ENCODE measurements at regions not wholly inside any gene's neighbourhood (a gene's known extent, or its start where the extent isn't known, plus 50 kb on each side); places are given as distances from the start of the nearest gene placed in this dataset.

DNA sequence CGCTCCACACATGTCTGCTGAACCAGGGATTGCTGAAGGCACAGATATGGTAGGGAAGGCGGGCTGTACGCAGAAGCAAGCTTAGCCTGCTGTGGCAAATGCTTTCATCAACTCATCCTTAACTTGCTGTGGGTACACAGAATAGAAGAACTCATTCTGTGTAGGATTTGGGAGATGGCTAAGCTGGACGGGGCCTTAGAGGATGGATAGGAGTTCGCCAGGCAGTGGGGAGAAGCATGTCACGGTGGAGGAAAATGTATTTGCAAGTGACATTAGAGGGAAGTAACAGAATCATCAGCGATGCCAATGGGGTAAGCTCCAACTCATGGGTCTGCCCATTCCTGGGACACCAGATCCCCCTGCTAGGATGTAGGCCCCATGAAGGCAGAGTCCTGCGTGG lies 96.7 kb upstream of the SMIM21 start:
- Mint-ChIP-seq H3K4me3 (no peak overlapping the region), H3K9me3 (no peaks in the 10 kb centered on the region), H3K27me3 (peaks cover 8% of the 10 kb centered on the region), H3K36me3 (ENCODE audit: low read depth) (no peaks in the 10 kb centered on the region), H3K27ac (no peak overlapping the region), H3K4me1 (no peaks in the 10 kb centered on the region)
- POLR2A ChIA-PET = no interaction called here
- CTCF ChIA-PET = no interaction called here
- no peak for DNase-seq

- Mint-ChIP-seq H3K4me1 (no peaks in the 10 kb centered on the region), H3K9me3 (no peaks in the 10 kb centered on the region), H3K27ac (no peak overlapping the region), H3K36me3 (ENCODE audit: low read depth) (no peaks in the 10 kb centered on the region), H3K27me3 (peaks cover 8% of the 10 kb centered on the region), H3K4me3 (no peak overlapping the region)
- ChIA-PET CTCF (no interaction called here), POLR2A (no interaction called here)
- no peak for DNase-seq
These were observed 94.3 kb upstream of the SMIM21 start for GRCh38 chr18:75521816-75522215.

GRCh38 chr18:75518007-75518406 lies 90.5 kb upstream of the SMIM21 start:
- no peak for DNase-seq
- ChIA-PET CTCF (no interaction called here), POLR2A (no interaction called here)
- Mint-ChIP-seq H3K27ac (no peak overlapping the region), H3K4me1 (no peaks in the 10 kb centered on the region), H3K9me3 (no peaks in the 10 kb centered on the region), H3K27me3 (peaks cover 8% of the 10 kb centered on the region), H3K36me3 (ENCODE audit: low read depth) (no peaks in the 10 kb centered on the region), H3K4me3 (no peak overlapping the region)

- CTCF ChIA-PET = no interaction called here
- Mint-ChIP-seq H3K4me3 (no peak overlapping the region), H3K4me1 (no peaks in the 10 kb centered on the region), H3K9me3 (peaks cover 4% of the 10 kb centered on the region), H3K27me3 (peaks cover 6% of the 10 kb centered on the region), H3K27ac (no peak overlapping the region), H3K36me3 (ENCODE audit: low read depth) (peaks cover under 1% of the 10 kb centered on the region)
- POLR2A ChIA-PET = no interaction called here
- no peak for DNase-seq
These were observed 89.8 kb upstream of the SMIM21 start for GRCh38 chr18:75517286-75517685.

- H3K4me3 Mint-ChIP-seq = no peak overlapping the region
- H3K36me3 Mint-ChIP-seq (ENCODE audit: low read depth) = peaks cover 2% of the 10 kb centered on the region
- CTCF ChIA-PET = no interaction called here
- peaks cover 9% of the 10 kb centered on the region for H3K9me3 Mint-ChIP-seq
- POLR2A ChIA-PET = no interaction called here
- no peak for DNase-seq
- no peaks in the 10 kb centered on the region for H3K4me1 Mint-ChIP-seq
- H3K27me3 Mint-ChIP-seq = peaks cover 13% of the 10 kb centered on the region
- H3K27ac Mint-ChIP-seq = no peak overlapping the region
These were observed 80.1 kb upstream of the SMIM21 start for GRCh38 chr18:75507636-75508035.

GRCh38 chr18:75506913-75507312 lies 79.4 kb upstream of the SMIM21 start:
- peaks cover 4% of the 10 kb centered on the region for H3K9me3 Mint-ChIP-seq
- POLR2A ChIA-PET = no interaction called here
- H3K4me1 Mint-ChIP-seq = no peaks in the 10 kb centered on the region
- no peak overlapping the region for H3K27ac Mint-ChIP-seq
- DNase-seq = no peak
- CTCF ChIA-PET = interaction anchor here (0.6 kb wide), 1 partner anchor 1750 kb away, joined by 3 read pairs; no protein-coding TSS in a partner anchor
- peaks cover 15% of the 10 kb centered on the region for H3K27me3 Mint-ChIP-seq
- H3K36me3 Mint-ChIP-seq (ENCODE audit: low read depth) = no peaks in the 10 kb centered on the region
- H3K4me3 Mint-ChIP-seq = no peak overlapping the region

- no peaks in the 10 kb centered on the region for H3K36me3 Mint-ChIP-seq (ENCODE audit: low read depth)
- CTCF ChIA-PET = no interaction called here
- POLR2A ChIA-PET = no interaction called here
These were observed 77.0 kb upstream of the SMIM21 start for GRCh38 chr18:75504469-75504868.

DNA sequence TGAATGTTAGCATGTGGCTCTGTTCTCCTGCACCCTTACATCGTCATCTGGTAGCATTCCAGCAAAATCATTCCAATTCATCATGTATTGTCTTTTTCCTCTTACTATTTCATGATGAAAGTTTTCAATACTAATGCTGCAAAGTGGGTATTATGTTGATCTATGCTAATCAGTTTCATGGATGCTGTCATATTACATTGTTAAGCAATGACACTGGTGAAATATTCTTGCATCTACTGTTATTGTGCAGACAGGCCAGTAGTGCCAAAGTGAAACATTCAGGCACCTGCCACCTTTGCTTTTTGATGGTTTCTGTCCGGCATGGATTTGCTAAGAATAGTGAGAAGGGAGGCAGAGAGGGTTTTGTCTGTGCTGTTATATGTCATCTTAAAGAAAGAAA lies 76.1 kb upstream of the SMIM21 start:
- DNase-seq = no peak
- Mint-ChIP-seq H3K27me3 (peaks cover 33% of the 10 kb centered on the region), H3K27ac (no peak overlapping the region), H3K4me3 (no peak overlapping the region), H3K4me1 (no peaks in the 10 kb centered on the region), H3K9me3 (no peaks in the 10 kb centered on the region), H3K36me3 (ENCODE audit: low read depth) (no peaks in the 10 kb centered on the region)
- CTCF ChIA-PET = no interaction called here
- POLR2A ChIA-PET = no interaction called here

More at GRCh38 chr18:75504469-75504868, 77.0 kb upstream of the SMIM21 start:
- H3K27ac Mint-ChIP-seq = no peak overlapping the region
- H3K27me3 Mint-ChIP-seq = peaks cover 25% of the 10 kb centered on the region
- no peaks in the 10 kb centered on the region for H3K9me3 Mint-ChIP-seq
- H3K4me1 Mint-ChIP-seq = no peaks in the 10 kb centered on the region
- no peak overlapping the region for H3K4me3 Mint-ChIP-seq
- no peak for DNase-seq

GRCh38 chr18:75502286-75502685 lies 74.8 kb upstream of the SMIM21 start:
- CTCF ChIA-PET = no interaction called here
- H3K9me3 Mint-ChIP-seq = no peaks in the 10 kb centered on the region
- H3K36me3 Mint-ChIP-seq (ENCODE audit: low read depth) = no peaks in the 10 kb centered on the region
- H3K4me1 Mint-ChIP-seq = no peaks in the 10 kb centered on the region
- H3K27ac Mint-ChIP-seq = no peak overlapping the region
- no peak overlapping the region for H3K4me3 Mint-ChIP-seq
- POLR2A ChIA-PET = no interaction called here
- DNase-seq = no peak
- peaks cover 42% of the 10 kb centered on the region for H3K27me3 Mint-ChIP-seq

DNA sequence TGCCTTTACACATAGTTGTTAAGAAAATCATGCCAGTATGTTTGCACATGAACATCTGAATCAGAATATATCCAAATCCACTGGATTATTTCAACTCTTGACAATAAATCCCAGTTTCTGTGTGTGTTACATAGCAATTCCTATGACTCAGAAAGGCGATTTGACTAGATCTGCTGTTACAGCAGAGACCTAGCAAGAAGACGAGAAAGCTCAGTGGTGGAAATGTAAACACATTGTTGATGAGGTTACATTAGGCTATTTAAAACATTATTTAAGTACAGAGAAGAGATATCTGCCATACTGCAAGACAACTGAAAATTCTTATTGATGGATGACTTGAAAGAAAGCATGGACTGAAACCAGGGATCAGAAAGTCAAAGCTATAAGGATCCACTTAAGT lies 73.0 kb upstream of the SMIM21 start:
- Mint-ChIP-seq H3K36me3 (ENCODE audit: low read depth) (no peaks in the 10 kb centered on the region), H3K4me1 (no peaks in the 10 kb centered on the region), H3K9me3 (no peaks in the 10 kb centered on the region), H3K4me3 (no peak overlapping the region), H3K27me3 (peaks cover 50% of the 10 kb centered on the region), H3K27ac (no peak overlapping the region)
- ChIA-PET POLR2A (no interaction called here), CTCF (no interaction called here)
- DNase-seq = no peak

- no peaks in the 10 kb centered on the region for H3K9me3 Mint-ChIP-seq
- ChIA-PET CTCF (interaction anchor here (0.6 kb wide), 1 partner anchor 34 kb away, joined by 3 read pairs; no protein-coding TSS in a partner anchor), POLR2A (no interaction called here)
- no peaks in the 10 kb centered on the region for H3K36me3 Mint-ChIP-seq (ENCODE audit: low read depth)
- peaks cover 37% of the 10 kb centered on the region for H3K27me3 Mint-ChIP-seq
- no peak overlapping the region for H3K4me3 Mint-ChIP-seq
- H3K27ac Mint-ChIP-seq = no peak overlapping the region
- H3K4me1 Mint-ChIP-seq = no peaks in the 10 kb centered on the region
- no peak for DNase-seq
These were observed 70.2 kb upstream of the SMIM21 start for GRCh38 chr18:75497576-75498235.

GRCh38 chr18:75496151-75496550 lies 68.6 kb upstream of the SMIM21 start:
- ChIA-PET CTCF (no interaction called here), POLR2A (no interaction called here)
- Mint-ChIP-seq H3K36me3 (ENCODE audit: low read depth) (no peaks in the 10 kb centered on the region), H3K9me3 (no peaks in the 10 kb centered on the region), H3K4me3 (no peak overlapping the region), H3K4me1 (no peaks in the 10 kb centered on the region), H3K27ac (no peak overlapping the region), H3K27me3 (peaks cover 35% of the 10 kb centered on the region)
- DNase-seq = no peak

GRCh38 chr18:75492852-75493251 lies 65.3 kb upstream of the SMIM21 start:
- H3K9me3 Mint-ChIP-seq = no peaks in the 10 kb centered on the region
- no peaks in the 10 kb centered on the region for H3K36me3 Mint-ChIP-seq (ENCODE audit: low read depth)
- no peak for DNase-seq
- no peaks in the 10 kb centered on the region for H3K4me1 Mint-ChIP-seq
- CTCF ChIA-PET = no interaction called here
- H3K27ac Mint-ChIP-seq = no peak overlapping the region
- no peak overlapping the region for H3K4me3 Mint-ChIP-seq
- peaks cover 13% of the 10 kb centered on the region for H3K27me3 Mint-ChIP-seq
- POLR2A ChIA-PET = no interaction called here

DNA sequence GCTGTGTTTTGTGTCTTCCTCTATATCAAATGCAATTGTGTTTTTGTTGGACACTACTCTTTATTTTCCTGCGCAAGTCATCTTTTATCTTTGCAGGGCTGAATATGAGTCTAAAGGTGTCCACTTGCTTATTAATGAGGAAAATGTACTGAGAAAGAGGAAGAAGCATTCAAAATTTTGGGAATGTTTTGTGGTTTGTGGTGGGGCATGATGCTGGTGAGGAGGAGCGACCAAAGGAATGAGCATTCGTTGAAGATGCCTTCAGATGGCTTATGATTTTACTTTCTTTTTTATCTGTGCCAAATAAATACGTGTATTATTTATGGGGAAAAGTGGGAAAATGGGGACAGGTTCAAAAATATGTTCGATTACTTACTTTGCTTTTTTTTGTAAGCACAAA lies 63.9 kb upstream of the SMIM21 start:
- no peak overlapping the region for H3K4me3 Mint-ChIP-seq
- no peak for DNase-seq
- no peaks in the 10 kb centered on the region for H3K9me3 Mint-ChIP-seq
- H3K4me1 Mint-ChIP-seq = no peaks in the 10 kb centered on the region
- no peaks in the 10 kb centered on the region for H3K36me3 Mint-ChIP-seq (ENCODE audit: low read depth)
- CTCF ChIA-PET = no interaction called here
- H3K27me3 Mint-ChIP-seq = peaks cover 5% of the 10 kb centered on the region
- POLR2A ChIA-PET = no interaction called here
- no peak overlapping the region for H3K27ac Mint-ChIP-seq
